ENCODE measurements at regions not wholly inside any gene's neighbourhood (a gene's known extent, or its start where the extent isn't known, plus 50 kb on each side); places are given as distances from the start of the nearest gene placed in this dataset.

DNA sequence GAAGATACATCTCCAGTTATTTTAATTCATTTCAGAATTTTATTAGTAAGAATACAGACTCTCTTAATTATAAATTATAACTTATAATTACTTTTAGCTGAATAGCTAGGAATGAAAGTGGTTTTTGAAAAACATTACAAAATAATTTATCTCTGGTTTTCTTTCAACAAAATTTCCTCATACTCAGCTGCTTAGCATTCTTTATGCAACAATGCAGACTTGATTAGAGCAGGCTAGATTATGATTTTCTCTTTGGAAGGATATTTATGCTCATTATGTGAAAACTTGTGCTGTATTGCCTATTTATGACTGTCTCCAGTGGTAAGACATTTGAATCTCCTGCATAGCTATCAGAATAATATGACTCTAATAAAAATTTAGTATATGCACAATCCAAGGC is 2023.7 kb downstream of the C4orf33 start (continued):
- TF ChIP-seq, protein P1, sequence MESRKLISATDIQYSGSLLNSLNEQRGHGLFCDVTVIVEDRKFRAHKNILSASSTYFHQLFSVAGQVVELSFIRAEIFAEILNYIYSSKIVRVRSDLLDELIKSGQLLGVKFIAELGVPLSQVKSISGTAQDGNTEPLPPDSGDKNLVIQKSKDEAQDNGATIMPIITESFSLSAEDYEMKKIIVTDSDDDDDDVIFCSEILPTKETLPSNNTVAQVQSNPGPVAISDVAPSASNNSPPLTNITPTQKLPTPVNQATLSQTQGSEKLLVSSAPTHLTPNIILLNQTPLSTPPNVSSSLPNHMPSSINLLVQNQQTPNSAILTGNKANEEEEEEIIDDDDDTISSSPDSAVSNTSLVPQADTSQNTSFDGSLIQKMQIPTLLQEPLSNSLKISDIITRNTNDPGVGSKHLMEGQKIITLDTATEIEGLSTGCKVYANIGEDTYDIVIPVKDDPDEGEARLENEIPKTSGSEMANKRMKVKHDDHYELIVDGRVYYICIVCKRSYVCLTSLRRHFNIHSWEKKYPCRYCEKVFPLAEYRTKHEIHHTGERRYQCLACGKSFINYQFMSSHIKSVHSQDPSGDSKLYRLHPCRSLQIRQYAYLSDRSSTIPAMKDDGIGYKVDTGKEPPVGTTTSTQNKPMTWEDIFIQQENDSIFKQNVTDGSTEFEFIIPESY (IDR thresholded peaks at IDR 0.05), result no peak
- TF ChIP-seq, protein P2, sequence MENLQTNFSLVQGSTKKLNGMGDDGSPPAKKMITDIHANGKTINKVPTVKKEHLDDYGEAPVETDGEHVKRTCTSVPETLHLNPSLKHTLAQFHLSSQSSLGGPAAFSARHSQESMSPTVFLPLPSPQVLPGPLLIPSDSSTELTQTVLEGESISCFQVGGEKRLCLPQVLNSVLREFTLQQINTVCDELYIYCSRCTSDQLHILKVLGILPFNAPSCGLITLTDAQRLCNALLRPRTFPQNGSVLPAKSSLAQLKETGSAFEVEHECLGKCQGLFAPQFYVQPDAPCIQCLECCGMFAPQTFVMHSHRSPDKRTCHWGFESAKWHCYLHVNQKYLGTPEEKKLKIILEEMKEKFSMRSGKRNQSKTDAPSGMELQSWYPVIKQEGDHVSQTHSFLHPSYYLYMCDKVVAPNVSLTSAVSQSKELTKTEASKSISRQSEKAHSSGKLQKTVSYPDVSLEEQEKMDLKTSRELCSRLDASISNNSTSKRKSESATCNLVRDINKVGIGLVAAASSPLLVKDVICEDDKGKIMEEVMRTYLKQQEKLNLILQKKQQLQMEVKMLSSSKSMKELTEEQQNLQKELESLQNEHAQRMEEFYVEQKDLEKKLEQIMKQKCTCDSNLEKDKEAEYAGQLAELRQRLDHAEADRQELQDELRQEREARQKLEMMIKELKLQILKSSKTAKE (IDR thresholded peaks at IDR 0.05; ENCODE audit: low read depth, poor library complexity, severe bottlenecking), result no peak
- TF ChIP-seq LARP7 (IDR thresholded peaks at IDR 0.05), result no peak

GRCh38 chr4:131137196-131137595 is 2011.9 kb upstream of the PCDH10 start:
- Histone ChIP-seq H3K4me2 (ENCODE audit: control insufficient read depth, insufficient read depth) (no peak overlapping the region), H3K9me3 (replicated peaks; ENCODE audit: control insufficient read depth, insufficient read depth, low read length) (no peaks in the 10 kb centered on the region), H3K9ac (ENCODE audit: control insufficient read depth, insufficient read depth, low read length) (no peak overlapping the region), H3K4me3 (no peak overlapping the region), H4K20me1 (ENCODE audit: control insufficient read depth, insufficient read depth) (no peaks in the 10 kb centered on the region), H3K27ac (ENCODE audit: control insufficient read depth, insufficient read depth) (no peak overlapping the region), H3K79me2 (ENCODE audit: control insufficient read depth, insufficient read depth, low read length) (no peaks in the 10 kb centered on the region), H3K4me1 (ENCODE audit: control insufficient read depth, insufficient read depth, low read length) (no peaks in the 10 kb centered on the region), H2AFZ (ENCODE audit: control insufficient read depth, low read depth, low read length) (no peak overlapping the region), H3K27me3 (replicated peaks in 1 of 2; ENCODE audit: control insufficient read depth in 2 of 2, insufficient read depth in 2 of 2, low read length in 1 of 2) (no peaks in the 10 kb centered on the region), H3K36me3 (ENCODE audit: control insufficient read depth in 2 of 2, insufficient read depth in 2 of 2, low read length in 1 of 2) (no peaks in the 10 kb centered on the region)
- DNase-seq (ENCODE audit: low read depth, low spot score), result no peak
- intact Hi-C loops (cut with micrococcal nuclease; ENCODE audit: unreplicated experiment), result no loop called here
- ATAC-seq, result no peak
- ChIA-PET RAD21 (ENCODE audit: unreplicated experiment) (interaction anchor here (0.5 kb wide), 1 partner anchor 43 kb away, joined by 3 read pairs; no protein-coding TSS in a partner anchor), SMC1A (ENCODE audit: uncharacterized antibody, unreplicated experiment) (no interaction called here), POLR2A (no interaction called here), CTCF (no interaction called here)
- in situ Hi-C loops (cut with MboI), result no loop called here
- no TSS peak for BruUV-seq (replicated peaks)
- FAIRE-seq, result no peak
- WGBS (ENCODE audit: insufficient coverage, insufficient replicate concordance, low lambda C conversion rate, missing lambda C conversion rate), result 31% methylated on average over 2 of the region's 2 CpGs
- TF ChIP-seq NFYA (IDR thresholded peaks at IDR 0.05; ENCODE audit: borderline replicate concordance, low read depth, low read length), result no peak
- TF ChIP-seq PRDM15 (CRISPR knock-in tag; IDR thresholded peaks at IDR 0.05), result no peak
- TF ChIP-seq ZNF217 (IDR thresholded peaks at IDR 0.05), result no peak
- no peak for TF ChIP-seq ZNF622 (IDR thresholded peaks at IDR 0.05)
- no peak for TF ChIP-seq SMC3 (IDR thresholded peaks at IDR 0.05; ENCODE audit: borderline replicate concordance, low read length)
- no peak for TF ChIP-seq CUX1 (IDR thresholded peaks at IDR 0.05; ENCODE audit: insufficient replicate concordance, low read depth, low read length)
- TF ChIP-seq HCFC1 (IDR thresholded peaks at IDR 0.05; ENCODE audit: low read length), result no peak

Data from GM12878 (cell line).